Ovary (tissue), 7 donors: ENCODE measurements at regions not wholly inside any gene's neighbourhood (a gene's known extent, or its start where the extent isn't known, plus 50 kb on each side); places are given as distances from the start of the nearest gene placed in this dataset.

ENCODE experiments used
- DNase-seq, 5 donors: peaks; one replicate each; pipeline ENCODE4 v3.0.0-alpha.2; 2019 to 2020
- H3K27ac ChIP-seq, 2 donors: fragments of 200-600 bp; one replicate each; pipeline versions ENCODE4 v1.5.1 to v1.8.0; 2019 to 2022
- H3K27me3 ChIP-seq: fragments of 200-600 bp; one replicate; pipeline ENCODE4 v1.8.0; 2022
- H3K36me3 ChIP-seq: fragments of 200-600 bp; sonication (generic); one replicate; pipeline ENCODE4 v1.5.1; 2019
- H3K4me1 ChIP-seq: one replicate; pipeline ENCODE4 v1.8.1; 2013; ENCODE audit warnings: mild to moderate bottlenecking, moderate library complexity; ENCODE audit not compliant: insufficient read depth
- H3K4me3 ChIP-seq: fragments of 200-600 bp; sonication (generic); one replicate; pipeline ENCODE4 v1.5.1; 2017
- H3K9me3 ChIP-seq, 2 donors: fragments of 200-600 bp in 1 of 2; sonication (generic) in 1 of 2; one replicate each; pipeline versions ENCODE4 v1.5.1 to v1.8.1; 2013 to 2019; ENCODE audit warnings: mild to moderate bottlenecking in 1 of 2, moderate library complexity in 1 of 2
- CTCF ChIP-seq, 3 donors: fragments of 450-650 bp in 2 of 3; fragments of 200-600 bp in 1 of 3; IDR thresholded peaks; one replicate each; pipeline versions ENCODE4 v1.5.1 to v1.8.0; 2016 to 2022; ENCODE audit warnings: antibody characterized with exemption in 3 of 3, mild to moderate bottlenecking in 1 of 3
- EP300 ChIP-seq: sonication (generic); formaldehyde crosslinking; IDR thresholded peaks from one replicate; pipeline ENCODE4 v1.6.1; 2017; ENCODE audit warnings: antibody characterized with exemption
- POLR2A ChIP-seq: fragments of 450-650 bp; IDR thresholded peaks from one replicate; pipeline ENCODE4 v1.6.1; 2017; ENCODE audit warnings: antibody characterized with exemption, mild to moderate bottlenecking, moderate library complexity
- WGBS, 3 donors: extraction: QIAGEN DNeasy Blood & Tissue Kit in 1 of 3; methylation state at CpG; one replicate each; pipeline versions ENCODE4 v1.1.5 to v1.1.7; 2013 to 2017; 5-methylcytosine and 5-hydroxymethylcytosine counted together
- intact Hi-C, 4 donors: fragments of 100-400 bp; cut with DNase I; formaldehyde crosslinking; loops; one replicate each; pipeline versions ENCODE4 v1.11.0 to v1.15.1; 2022 to 2023
- donor health status: DM: no; HTN: no; CAD: no; lungs with moderate emphysema.
- donor health status: DM: no; HTN: no; CAD: no.
- donor health status: Bipolar disorder and iron deficiency.
- donor health status: DM: no; HTN: no; CAD: no.
- donor health status: DM: yes; HTN: yes; CAD: no.

GRCh38 chr5:91264311-91265051 is 118.6 kb downstream of the ARRDC3 start:
- Histone ChIP-seq H3K9me3 (no peaks in the 10 kb centered on the region), H3K36me3 (no peaks in the 10 kb centered on the region), H3K27ac (no peak overlapping the region), H3K4me3 (no peak overlapping the region), H3K27me3 (no peaks in the 10 kb centered on the region), H3K4me1 (no peaks in the 10 kb centered on the region)
- no peak for TF ChIP-seq POLR2A
- TF ChIP-seq EP300 = no peak
- TF ChIP-seq CTCF (IDR thresholded peaks at IDR 0.05) = no peak
- no peak for DNase-seq
- intact Hi-C loops = no loop called here

- WGBS, 3 donors = 89 to 93% (median 90%) methylated on average over 5 of the region's 5 CpGs
- Histone ChIP-seq H3K4me3 (no peak overlapping the region), H3K27ac (no peak overlapping the region), H3K4me1 (no peaks in the 10 kb centered on the region), H3K36me3 (no peaks in the 10 kb centered on the region), H3K9me3 (no peaks in the 10 kb centered on the region), H3K27me3 (no peaks in the 10 kb centered on the region)
- DNase-seq = no peak
- no peak for TF ChIP-seq EP300
- TF ChIP-seq POLR2A = no peak
- no peak for TF ChIP-seq CTCF (IDR thresholded peaks at IDR 0.05)
- intact Hi-C loops = no loop called here
Measured at GRCh38 chr5:91263898-91264297, 119.2 kb downstream of the ARRDC3 start.

GRCh38 chr5:91257301-91257700 is 125.8 kb downstream of the ARRDC3 start:
- no peak for DNase-seq

GRCh38 chr5:91256142-91256524 is 127.0 kb downstream of the ARRDC3 start:
- no peak for TF ChIP-seq CTCF (IDR thresholded peaks at IDR 0.05)
- TF ChIP-seq EP300 = no peak
- TF ChIP-seq POLR2A = no peak

More at GRCh38 chr5:91257301-91257700, 125.8 kb downstream of the ARRDC3 start:
- intact Hi-C loops = no loop called here
- TF ChIP-seq EP300 = no peak
- TF ChIP-seq POLR2A = no peak
- no peak for TF ChIP-seq CTCF (IDR thresholded peaks at IDR 0.05)
- H3K4me3 ChIP-seq = no peak overlapping the region
- H3K36me3 ChIP-seq = no peaks in the 10 kb centered on the region
- no peak overlapping the region for H3K27ac ChIP-seq
- no peaks in the 10 kb centered on the region for H3K4me1 ChIP-seq
- no peaks in the 10 kb centered on the region for H3K27me3 ChIP-seq
- H3K9me3 ChIP-seq = no peaks in the 10 kb centered on the region

More at GRCh38 chr5:91256142-91256524, 127.0 kb downstream of the ARRDC3 start:
- intact Hi-C loops = no loop called here
- Histone ChIP-seq H3K27ac (no peak overlapping the region), H3K4me3 (no peak overlapping the region), H3K36me3 (no peaks in the 10 kb centered on the region), H3K9me3 (no peaks in the 10 kb centered on the region), H3K4me1 (no peaks in the 10 kb centered on the region), H3K27me3 (no peaks in the 10 kb centered on the region)
- DNase-seq = no peak
- WGBS, 3 donors = 95 to 96% (median 95%) methylated on average over 7 of the region's 7 CpGs
